GM18907 (cell line): ENCODE measurements at regions not wholly inside any gene's neighbourhood (a gene's known extent, or its start where the extent isn't known, plus 50 kb on each side); places are given as distances from the start of the nearest gene placed in this dataset.
"Not testable (repeated sequence)": the region's sequence is repeated elsewhere in the genome, so short reads cannot be mapped to it uniquely, and the experiment has no call there.

Experiments
- ATAC-seq: cut with Tn5 transposase; IDR thresholded peaks from one replicate; pipeline ENCODE4 v1.9.1; 2021; ENCODE audit warnings: mild to moderate bottlenecking, moderate library complexity; ENCODE audit not compliant: unreplicated experiment

GRCh38 chr2:125576558-125576957 lies 1079.4 kb upstream of the GYPC start:
- no peak for ATAC-seq

- ATAC-seq = no peak
Measured at GRCh38 chr2:125581557-125581956, 1074.4 kb upstream of the GYPC start.

DNA sequence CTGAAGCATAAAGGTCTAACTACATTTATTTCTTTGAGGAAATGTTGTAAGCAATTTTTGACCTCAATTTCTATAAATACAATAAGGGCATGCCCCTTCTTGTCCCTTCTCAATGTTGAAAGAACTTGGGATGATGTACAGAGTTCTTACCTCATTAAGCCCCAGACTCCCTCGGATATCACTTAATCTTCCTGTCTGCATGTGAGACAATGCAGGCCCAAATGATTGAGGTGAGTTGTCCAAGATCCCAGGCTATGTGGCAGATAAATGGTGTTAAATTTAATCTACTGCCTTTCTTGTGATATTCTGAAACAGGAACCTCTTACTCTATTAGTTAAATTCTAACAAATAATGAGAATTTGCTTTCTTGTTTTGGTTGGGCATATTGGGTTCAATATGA lies 1073.4 kb upstream of the GYPC start:
- ATAC-seq = no peak

DNA sequence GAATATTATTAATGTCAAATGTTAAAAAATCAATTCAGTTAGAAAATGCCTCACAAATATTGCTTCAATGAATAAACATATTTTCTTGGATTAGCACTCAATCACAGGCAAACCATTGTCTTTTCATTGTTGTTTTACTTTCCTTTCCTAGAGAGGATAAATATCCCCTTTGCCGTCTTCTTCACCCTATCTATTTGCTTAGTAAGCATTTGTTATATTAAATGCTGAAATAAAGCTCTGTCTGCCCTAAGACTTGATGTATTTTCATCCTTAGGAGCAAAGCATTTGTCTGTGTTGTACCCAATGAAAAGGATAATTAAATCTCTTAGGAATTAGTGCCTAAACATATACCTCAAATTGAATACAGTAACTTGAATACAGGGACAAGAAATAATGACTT lies 1071.2 kb upstream of the GYPC start:
- ATAC-seq = no peak

- no peak for ATAC-seq
Measured at GRCh38 chr2:125588780-125589179, 1067.2 kb upstream of the GYPC start.

DNA sequence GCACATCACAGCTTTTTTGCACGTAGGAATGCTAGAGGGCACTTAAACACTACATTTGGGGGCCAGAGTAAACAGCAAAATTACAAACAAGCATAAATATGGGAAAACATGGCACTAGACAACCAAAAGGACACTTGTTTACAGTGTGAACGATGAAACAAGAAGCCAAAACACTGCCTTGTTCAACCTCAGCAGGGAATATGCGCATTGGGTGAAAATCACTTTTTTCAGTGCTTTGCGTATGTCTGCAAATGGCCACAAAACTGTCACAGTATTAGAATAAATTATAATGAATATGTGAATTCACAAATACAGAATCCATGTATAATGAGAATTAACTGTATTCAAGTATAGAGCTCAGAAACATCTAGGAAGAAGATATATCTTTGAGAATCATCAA lies 1064.0 kb upstream of the GYPC start:
- no peak for ATAC-seq

GRCh38 chr2:125593036-125593435 lies 1062.9 kb upstream of the GYPC start:
- no peak for ATAC-seq

DNA sequence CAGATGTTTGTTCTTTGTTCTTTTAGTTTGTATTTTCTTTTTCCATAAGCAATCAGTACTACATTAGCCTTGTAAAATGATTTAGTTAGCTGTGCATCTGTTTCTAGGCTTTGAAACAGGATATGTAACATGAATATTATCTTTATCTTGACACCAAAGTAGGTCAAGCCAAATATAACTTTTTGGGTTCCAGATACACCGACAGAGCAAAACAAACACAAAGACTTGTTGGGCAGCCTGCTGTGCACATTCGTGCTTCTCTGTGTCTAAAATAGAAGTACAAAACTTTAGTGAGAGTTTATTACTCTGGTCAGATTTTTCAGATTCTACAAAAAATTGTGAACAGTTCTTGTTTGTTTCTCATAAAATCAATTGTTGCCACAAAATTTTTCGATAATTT lies 1059.3 kb upstream of the GYPC start:
- no peak for ATAC-seq

- ATAC-seq = no peak
Measured at GRCh38 chr2:125615438-125615837, 1040.5 kb upstream of the GYPC start.

DNA sequence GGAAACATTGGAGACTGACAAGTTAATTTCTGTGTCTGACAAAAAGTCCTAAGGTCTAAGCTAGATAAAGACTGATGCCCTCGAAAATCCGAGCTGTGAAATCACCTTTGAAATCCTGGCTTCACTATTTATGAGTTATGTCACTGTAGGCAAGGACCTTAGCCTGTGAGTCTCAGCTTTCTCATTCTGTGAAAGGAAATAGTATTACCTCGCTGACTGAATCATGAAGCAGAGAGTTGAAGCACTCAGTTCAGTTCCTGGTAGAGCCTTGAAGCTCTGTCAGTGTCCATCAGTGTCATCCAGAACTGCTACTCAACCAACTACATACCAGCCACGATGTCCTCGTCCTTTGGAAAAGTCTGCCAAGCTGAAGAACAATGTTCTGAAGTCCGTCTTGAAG lies 1025.6 kb upstream of the GYPC start:
- no peak for ATAC-seq

DNA sequence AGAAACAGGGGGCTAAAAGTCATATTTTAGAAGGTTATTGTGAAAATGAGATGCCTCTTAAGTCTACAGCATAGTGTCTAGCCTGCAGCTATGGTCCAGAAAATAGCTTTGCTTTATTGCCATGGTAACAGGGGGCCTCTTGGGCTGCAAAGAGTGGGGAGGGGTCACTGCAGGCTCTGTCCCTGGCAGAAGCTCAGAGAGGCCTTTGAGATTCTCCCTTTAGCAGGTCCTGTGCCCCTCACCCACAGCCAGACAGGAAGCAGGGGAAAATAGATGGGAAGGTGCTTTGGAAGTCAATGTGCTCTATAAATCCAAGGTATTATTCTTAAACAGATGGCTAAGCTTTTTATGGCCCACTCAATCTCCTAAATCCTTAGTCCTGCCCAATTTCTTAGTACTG lies 1021.3 kb upstream of the GYPC start:
- no peak for ATAC-seq

DNA sequence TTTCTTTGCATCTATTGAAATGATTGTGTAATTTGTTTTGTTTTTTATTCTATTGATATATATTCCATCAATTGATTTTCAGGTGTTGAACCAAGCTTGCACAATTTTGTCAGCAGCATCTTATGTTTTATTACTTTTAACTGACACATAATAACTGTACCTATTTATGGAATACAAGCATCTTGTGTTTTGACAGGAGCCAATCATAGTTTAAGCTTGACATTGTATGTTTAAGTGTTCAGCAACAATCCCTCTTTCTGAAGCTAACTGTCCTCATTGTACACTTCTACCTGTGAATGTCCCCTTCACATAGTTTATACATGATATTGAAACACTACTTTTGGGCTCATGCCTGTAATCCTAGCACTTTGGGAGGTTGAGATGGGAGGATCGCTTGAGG lies 1017.6 kb upstream of the GYPC start:
- no peak for ATAC-seq

GRCh38 chr2:125642032-125642431 lies 1013.9 kb upstream of the GYPC start:
- ATAC-seq = no peak

DNA sequence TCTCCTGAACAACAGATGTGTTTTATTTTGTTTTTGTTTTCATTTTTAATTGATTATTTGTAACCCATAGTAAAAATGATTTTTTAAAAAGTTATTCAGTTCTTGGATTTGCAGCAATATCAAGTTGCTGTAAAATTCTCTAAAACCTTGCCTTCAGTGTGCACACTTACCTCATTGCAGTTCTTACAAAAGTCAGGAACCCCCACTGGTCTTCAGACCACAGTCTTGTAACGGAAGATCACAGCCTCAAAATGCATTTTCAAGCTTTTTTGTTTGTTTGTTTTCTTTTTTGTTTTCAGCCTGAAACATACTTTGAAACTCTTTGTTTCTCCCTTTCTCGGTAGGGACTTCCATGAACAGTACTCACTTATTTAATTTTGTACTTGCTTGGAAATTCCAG lies 1012.8 kb upstream of the GYPC start:
- ATAC-seq = no peak

DNA sequence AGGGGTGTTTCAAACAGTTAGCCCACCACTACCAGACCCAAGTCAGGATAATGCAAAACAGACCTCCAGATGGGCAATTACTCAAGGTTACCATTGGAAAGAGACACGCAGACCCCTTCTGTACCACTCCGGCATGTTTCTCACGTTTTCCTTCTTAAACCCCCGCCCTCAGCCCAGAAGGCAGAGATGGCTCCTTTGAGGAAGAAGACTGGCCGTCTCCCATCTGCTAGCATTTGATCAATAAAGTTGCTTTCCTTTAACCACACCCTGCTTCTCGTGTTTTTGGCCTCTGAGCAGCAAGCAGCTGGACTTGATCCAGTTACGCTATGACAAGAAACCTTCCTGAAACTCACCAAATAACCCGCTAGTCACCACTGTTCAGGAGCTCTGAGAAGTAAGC lies 1012.4 kb upstream of the GYPC start:
- ATAC-seq = no peak

DNA sequence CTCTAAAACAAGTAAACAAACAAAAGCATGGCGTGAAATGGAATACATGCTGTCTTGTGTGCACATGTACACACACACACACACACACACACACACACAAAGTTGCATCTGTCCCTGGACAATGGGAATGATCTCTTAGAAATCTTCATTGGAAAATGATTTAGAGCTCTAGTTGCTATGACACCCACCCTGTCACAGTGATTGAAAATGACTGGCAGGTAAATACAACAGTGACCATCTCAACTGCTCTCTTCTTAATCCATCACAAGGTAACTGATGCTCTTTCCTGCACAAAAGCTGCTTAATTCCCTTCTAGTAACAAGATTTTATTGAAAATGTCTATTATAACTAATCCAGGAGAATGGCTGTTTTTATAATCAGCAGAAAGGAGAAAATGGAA lies 1011.7 kb upstream of the GYPC start:
- no peak for ATAC-seq

DNA sequence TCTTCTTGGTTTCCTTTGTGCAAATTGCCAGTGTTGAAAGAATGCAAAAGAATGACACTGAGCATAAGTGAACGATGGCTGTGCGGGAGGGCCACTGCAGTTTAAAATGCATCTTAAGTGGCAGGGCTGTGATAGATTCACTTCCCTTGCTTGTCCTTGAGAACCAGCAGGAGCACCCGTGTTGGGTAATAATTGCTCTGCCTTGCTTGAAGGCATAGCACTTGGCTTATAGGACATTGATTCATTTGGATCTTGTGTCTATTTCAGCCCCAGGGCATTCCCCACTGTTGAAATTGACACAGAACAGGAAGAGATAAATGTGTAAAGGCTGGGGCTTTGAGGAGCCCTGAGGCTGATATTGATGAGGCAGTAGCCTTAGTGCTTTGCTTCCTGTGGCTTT lies 1003.7 kb upstream of the GYPC start:
- no peak for ATAC-seq

GRCh38 chr2:125654226-125654625 lies 1001.7 kb upstream of the GYPC start:
- ATAC-seq = no peak

DNA sequence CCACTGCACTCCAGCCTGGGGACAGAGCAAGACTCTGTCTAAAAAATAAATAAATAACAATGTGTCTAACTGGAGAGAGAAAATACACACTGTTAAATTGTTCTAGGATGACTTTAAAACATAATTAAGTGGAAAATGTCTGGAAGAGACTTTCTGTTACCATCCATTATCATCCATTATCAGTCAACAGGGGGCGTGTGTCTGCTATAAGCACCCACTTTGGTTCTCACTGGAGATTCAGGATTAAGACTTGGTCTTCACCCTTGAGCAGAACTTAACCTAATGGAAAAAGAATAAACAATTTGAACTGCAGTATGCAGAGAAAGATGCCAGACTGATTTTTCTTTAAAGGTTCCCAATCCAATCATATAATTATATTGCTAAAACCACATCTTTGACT lies 999.8 kb upstream of the GYPC start:
- no peak for ATAC-seq

DNA sequence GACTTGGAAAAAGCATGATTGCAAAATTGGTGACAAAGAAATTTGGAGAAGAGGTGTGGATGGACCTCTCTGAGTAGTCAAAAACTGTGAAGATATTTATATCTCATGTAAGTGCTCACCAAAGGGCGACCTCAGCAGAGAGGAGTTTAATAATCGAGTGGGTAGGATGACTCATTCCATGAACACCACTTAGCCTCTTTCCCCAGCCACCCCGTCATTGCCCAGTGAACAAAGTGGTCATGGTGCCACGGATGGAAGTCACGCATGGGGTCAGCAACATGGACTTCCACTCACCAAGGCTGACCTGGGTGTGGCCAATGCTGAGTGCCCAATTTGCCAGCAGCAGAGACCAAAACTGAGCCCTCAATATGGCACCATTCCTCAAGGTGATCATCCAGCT lies 997.4 kb upstream of the GYPC start:
- no peak for ATAC-seq

DNA sequence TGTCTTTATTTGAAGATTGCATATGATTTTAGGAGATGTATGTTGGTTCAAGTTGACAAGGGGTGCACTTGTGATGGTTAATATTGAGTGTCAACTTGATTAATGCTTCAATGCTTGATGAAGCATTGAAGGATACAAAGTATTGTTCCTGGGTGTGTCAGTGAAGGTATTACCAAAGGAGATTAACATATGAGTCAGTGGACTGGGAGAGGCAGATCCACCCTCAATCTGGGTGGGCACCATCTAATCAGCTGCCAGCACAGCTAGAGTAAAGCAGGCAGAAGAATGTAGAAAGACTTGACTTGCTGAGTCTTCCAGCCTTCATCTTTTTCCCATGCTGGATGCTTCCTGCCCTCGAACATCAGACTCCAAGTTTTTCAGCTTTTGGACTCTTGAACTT lies 995.6 kb upstream of the GYPC start:
- ATAC-seq = not testable (repeated sequence)

- ATAC-seq = no peak
Measured at GRCh38 chr2:125667630-125668029, 988.3 kb upstream of the GYPC start.

DNA sequence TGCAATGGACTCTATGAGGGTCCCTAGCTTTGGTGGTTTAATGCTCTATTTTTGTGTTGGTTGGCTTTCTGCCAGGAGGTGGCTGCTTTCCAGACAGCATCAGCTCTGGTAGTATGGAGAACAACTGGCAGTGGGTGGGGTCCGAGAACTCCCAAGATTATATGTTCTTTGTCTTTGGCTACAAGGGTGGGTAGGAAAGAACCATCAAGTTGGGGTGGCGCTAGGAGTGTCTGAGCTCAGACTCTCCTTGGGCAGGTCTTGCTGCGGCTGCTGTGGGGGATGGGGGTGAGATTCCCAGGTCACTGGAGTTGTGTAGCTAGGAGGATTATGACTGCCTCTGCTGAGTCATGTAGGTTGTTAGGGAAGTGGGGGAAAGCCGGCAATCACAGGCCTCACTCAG lies 976.1 kb upstream of the GYPC start:
- no peak for ATAC-seq

DNA sequence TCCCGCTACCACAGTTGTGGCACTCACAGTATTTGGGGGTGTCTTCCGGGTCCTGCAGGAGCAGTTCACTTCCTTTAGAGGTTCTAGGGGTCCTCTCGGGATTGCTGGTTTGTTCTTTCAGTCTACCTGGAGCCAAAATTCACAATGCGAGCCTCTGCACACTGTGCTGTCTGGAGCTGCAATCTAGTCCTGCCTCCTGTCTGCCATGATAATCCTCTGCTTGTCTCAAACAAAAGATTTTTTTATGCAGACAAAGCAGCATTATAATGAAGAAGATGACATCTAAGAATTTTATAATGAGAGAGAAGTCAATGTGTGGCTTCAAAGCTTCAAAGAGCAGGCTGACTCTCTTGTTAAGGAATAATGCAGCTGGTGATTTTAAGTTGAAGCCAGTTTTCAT lies 975.1 kb upstream of the GYPC start:
- no peak for ATAC-seq
